Hepatocyte (in vitro differentiated cells): ENCODE measurements at regions not wholly inside any gene's neighbourhood (a gene's known extent, or its start where the extent isn't known, plus 50 kb on each side); places are given as distances from the start of the nearest gene placed in this dataset.

Experiments
- CTCF ChIP-seq: fragments of 200-600 bp; sonication (generic); IDR thresholded peaks from 2 replicates; pipeline ENCODE4 v1.5.1; 2016; ENCODE audit warnings: antibody characterized with exemption, mild to moderate bottlenecking; ENCODE audit not compliant: poor library complexity
- EZH2 ChIP-seq: fragments of 200-600 bp; sonication (generic); IDR thresholded peaks from 2 replicates; pipeline ENCODE4 v1.6.1; 2016; ENCODE audit warnings: antibody characterized with exemption, mild to moderate bottlenecking, borderline replicate concordance
- EZH2phosphoT487 ChIP-seq: fragments of 200-600 bp; sonication (generic); IDR thresholded peaks from one replicate; pipeline ENCODE4 v1.6.1; 2018; ENCODE audit warnings: antibody characterized with exemption, mild to moderate bottlenecking, low read depth, moderate library complexity; ENCODE audit not compliant: unreplicated experiment, severe bottlenecking

- TF ChIP-seq CTCF (no peak), EZH2 (no peak), EZH2phosphoT487 (no peak)
Measured at GRCh38 chr17:53719229-53719628, 103.5 kb upstream of the KIF2B start.
